ENCODE measurements at regions not wholly inside any gene's neighbourhood (a gene's known extent, or its start where the extent isn't known, plus 50 kb on each side); places are given as distances from the start of the nearest gene placed in this dataset.

GRCh38 chr12:67798768-67799167 lies 150.2 kb downstream of the DYRK2 start (continued):
- no peak for TF ChIP-seq MTA1 (CRISPR knock-in tag; IDR thresholded peaks at IDR 0.05; ENCODE audit: borderline replicate concordance)
- TF ChIP-seq ZNF816 (CRISPR knock-in tag; IDR thresholded peaks at IDR 0.05; ENCODE audit: borderline replicate concordance): no peak
- TF ChIP-seq ZSCAN22 (CRISPR knock-in tag; IDR thresholded peaks at IDR 0.05): no peak
- TF ChIP-seq ATF1 (CRISPR knock-in tag; IDR thresholded peaks at IDR 0.05): no peak
- no peak for TF ChIP-seq FOXM1 (CRISPR knock-in tag; IDR thresholded peaks at IDR 0.05)
- TF ChIP-seq ZBTB10 (CRISPR knock-in tag; IDR thresholded peaks at IDR 0.05; ENCODE audit: borderline replicate concordance): no peak

GRCh38 chr12:67802731-67803130 lies 154.2 kb downstream of the DYRK2 start:
- POLR2A ChIA-PET: no interaction called here
- 19% methylated on average over 5 of the region's 5 CpGs for WGBS (ENCODE audit: low lambda C conversion rate)
- FAIRE-seq: no peak
- no peak overlapping the region for H3K4me2 ChIP-seq (ENCODE audit: low read depth, low read length)
- no TSS peak for BruUV-seq (replicated peaks)
- H3K9ac ChIP-seq (ENCODE audit: insufficient read depth, low read depth, low read length): no peak overlapping the region
- no peaks in the 10 kb centered on the region for H3K27me3 ChIP-seq (ENCODE audit: control insufficient read depth in 1 of 2, insufficient read depth in 2 of 2, low read length in 2 of 2)
- no peaks in the 10 kb centered on the region for H3K4me1 ChIP-seq (ENCODE audit: insufficient read depth, low read length)
- H3K36me3 ChIP-seq (replicated peaks in 1 of 2; ENCODE audit: control insufficient read depth in 1 of 2, insufficient read depth in 2 of 2, low read length in 2 of 2): no peaks in the 10 kb centered on the region
- H3K9me3 ChIP-seq (ENCODE audit: low read length): no peaks in the 10 kb centered on the region
- no peak for DNase-seq (ENCODE audit: low spot score)
- CTCF ChIA-PET (ENCODE audit: low intra/inter-chr PET ratio, low total read pairs): no interaction called here
- H3K27ac ChIP-seq (ENCODE audit: extremely low read length, insufficient read depth, low read length): no peak overlapping the region
- no peak for ATAC-seq
- no peak for TF ChIP-seq ZBTB38 (CRISPR knock-in tag; IDR thresholded peaks at IDR 0.05)
- TF ChIP-seq FOXA1 (IDR thresholded peaks at IDR 0.05): no peak
- no peak for TF ChIP-seq FOXA1 (CRISPR knock-in tag; IDR thresholded peaks at IDR 0.05)
- TF ChIP-seq ZNF562 (CRISPR knock-in tag; IDR thresholded peaks at IDR 0.05; ENCODE audit: borderline replicate concordance): no peak
- TF ChIP-seq MTA3 (CRISPR knock-in tag; IDR thresholded peaks at IDR 0.05): no peak
- TF ChIP-seq ZNF7 (CRISPR knock-in tag; IDR thresholded peaks at IDR 0.05): no peak
- no peak for TF ChIP-seq AGO2 (optimal IDR thresholded peaks at IDR 0.05; ENCODE audit: low read depth, low read length)
- TF ChIP-seq RBAK (CRISPR knock-in tag; IDR thresholded peaks at IDR 0.05): no peak
- TF ChIP-seq ZNF331 (CRISPR knock-in tag; IDR thresholded peaks at IDR 0.05): no peak
- TF ChIP-seq NR2C2 (CRISPR knock-in tag; IDR thresholded peaks at IDR 0.05; ENCODE audit: borderline replicate concordance): no peak
- TF ChIP-seq ZNF772 (CRISPR knock-in tag; IDR thresholded peaks at IDR 0.05): no peak
- TF ChIP-seq ZNF224 (CRISPR knock-in tag; IDR thresholded peaks at IDR 0.05): no peak
- TF ChIP-seq HES4 (CRISPR knock-in tag; IDR thresholded peaks at IDR 0.05; ENCODE audit: borderline replicate concordance): no peak
- TF ChIP-seq ZNF724P (CRISPR knock-in tag; IDR thresholded peaks at IDR 0.05; ENCODE audit: borderline replicate concordance): no peak
- H3K79me2 ChIP-seq (ENCODE audit: insufficient read depth, low read length): no peaks in the 10 kb centered on the region
- intact Hi-C loops (cut with micrococcal nuclease; ENCODE audit: unreplicated experiment) (no loop called here), in situ Hi-C loops (cut with HindIII; ENCODE audit: extremely low pct_ligation_motif_present, low pct_unique_long_range_greater_than_20kb) (no loop called here)
- H4K20me1 ChIP-seq (ENCODE audit: insufficient read depth, low read length): no peaks in the 10 kb centered on the region
- no peak overlapping the region for H3K4me3 ChIP-seq (replicated peaks in 1 of 3; ENCODE audit: insufficient read depth in 1 of 3, low read depth in 2 of 3, low read length in 3 of 3)
- H2AFZ ChIP-seq (ENCODE audit: low read length): no peak overlapping the region
